Sigmoid colon (tissue), 6 donors: ENCODE measurements at regions not wholly inside any gene's neighbourhood (a gene's known extent, or its start where the extent isn't known, plus 50 kb on each side); places are given as distances from the start of the nearest gene placed in this dataset.

Experiments used
- DNase-seq: peaks from one replicate; pipeline ENCODE4 v3.0.0-alpha.2; 2019
- H3K27ac ChIP-seq, 4 donors: fragments of 200-600 bp; sonication (generic); one replicate each; pipeline ENCODE4 v1.5.1; 2016 to 2019; ENCODE audit warnings: mild to moderate bottlenecking in 1 of 4
- H3K27me3 ChIP-seq, 3 donors: fragments of 200-600 bp; sonication (generic); one replicate each; pipeline ENCODE4 v1.5.1; 2019; ENCODE audit warnings: mild to moderate bottlenecking in 1 of 3
- H3K36me3 ChIP-seq, 4 donors: fragments of 200-600 bp; sonication (generic); one replicate each; pipeline ENCODE4 v1.5.1; 2016 to 2019
- H3K4me1 ChIP-seq, 4 donors: fragments of 200-600 bp; sonication (generic); one replicate each; pipeline ENCODE4 v1.5.1; 2017 to 2019
- H3K4me3 ChIP-seq, 4 donors: fragments of 200-600 bp; sonication (generic); one replicate each; pipeline ENCODE4 v1.5.1; 2017 to 2019; ENCODE audit warnings: mild to moderate bottlenecking in 2 of 4, moderate library complexity in 1 of 4
- H3K9me3 ChIP-seq, 4 donors: fragments of 200-600 bp in 3 of 4; sonication (generic) in 3 of 4; one replicate each; pipeline versions ENCODE4 v1.5.1 to v1.6.1; 2013 to 2019
- CTCF ChIP-seq, 4 experiments: fragments of 450-650 bp in 3 of 4; fragments of 200-600 bp in 1 of 4; IDR thresholded peaks; one replicate each; pipeline ENCODE4 v1.5.1; 2016 to 2019; ENCODE audit warnings: antibody characterized with exemption in 4 of 4, mild to moderate bottlenecking in 3 of 4, moderate library complexity in 2 of 4
- EP300 ChIP-seq, 4 donors: sonication (generic); formaldehyde crosslinking; IDR thresholded peaks; one replicate each; pipeline ENCODE4 v1.6.1; 2017; ENCODE audit warnings: antibody characterized with exemption in 4 of 4
- POLR2A ChIP-seq, 2 donors: fragments of 450-650 bp; IDR thresholded peaks; one replicate each; pipeline ENCODE4 v1.6.1; 2016; ENCODE audit warnings: antibody characterized with exemption in 2 of 2, mild to moderate bottlenecking in 2 of 2, moderate library complexity in 2 of 2
- POLR2AphosphoS5 ChIP-seq, 4 donors: sonication (generic); formaldehyde crosslinking; IDR thresholded peaks; one replicate each; pipeline ENCODE4 v1.6.1; 2017; ENCODE audit warnings: antibody characterized with exemption in 4 of 4
- WGBS, 2 donors: extraction: QIAGEN DNeasy Blood & Tissue Kit; methylation state at CpG; one replicate each; pipeline ENCODE4 v1.1.7; 2013; 5-methylcytosine and 5-hydroxymethylcytosine counted together
- intact Hi-C: fragments of 100-400 bp; cut with DNase I; formaldehyde crosslinking; loops from one replicate; pipeline ENCODE4 v1.15.1; 2023
- donor health status: healthy with polysubstance abuse.
- donor health status: healthy.

- no peak for DNase-seq
- no peaks in the 10 kb centered on the region for H3K36me3 ChIP-seq
- no peaks in the 10 kb centered on the region for H3K9me3 ChIP-seq
- no peaks in the 10 kb centered on the region for H3K27me3 ChIP-seq
- WGBS, 2 donors: 55 to 60% methylated on average over 3 of the region's 3 CpGs
- no peak overlapping the region for H3K27ac ChIP-seq
- intact Hi-C loops: no loop called here
- H3K4me1 ChIP-seq: no peaks in the 10 kb centered on the region
- H3K4me3 ChIP-seq: no peak overlapping the region
- TF ChIP-seq EP300 (IDR thresholded peaks at IDR 0.05): no peak
- TF ChIP-seq CTCF (IDR thresholded peaks at IDR 0.05): no peak
- TF ChIP-seq POLR2A (IDR thresholded peaks at IDR 0.05): no peak
Observed at GRCh38 chr1:58266242-58266641, 280.3 kb downstream of the OMA1 start.

GRCh38 chr1:58264462-58264861, 282.1 kb downstream of the OMA1 start:
- WGBS, 2 donors: 54 to 61% methylated on average over 2 of the region's 2 CpGs
- TF ChIP-seq EP300 (IDR thresholded peaks at IDR 0.05) (no peak), POLR2AphosphoS5 (IDR thresholded peaks at IDR 0.05) (no peak), CTCF (IDR thresholded peaks at IDR 0.05) (no peak), POLR2A (IDR thresholded peaks at IDR 0.05) (no peak)

GRCh38 chr1:58262702-58263101, 283.8 kb downstream of the OMA1 start:
- peaks cover 0 to 4% (median 0%) of the 10 kb centered on the region in 4 donors for H3K4me1 ChIP-seq
- no peaks in the 10 kb centered on the region for H3K36me3 ChIP-seq
- H3K27ac ChIP-seq: no peak overlapping the region
- DNase-seq: no peak
- H3K4me3 ChIP-seq: no peak overlapping the region
- no peak for TF ChIP-seq EP300 (IDR thresholded peaks at IDR 0.05)
- TF ChIP-seq POLR2AphosphoS5 (IDR thresholded peaks at IDR 0.05): no peak
- no peak for TF ChIP-seq CTCF (IDR thresholded peaks at IDR 0.05)
- no peak for TF ChIP-seq POLR2A (IDR thresholded peaks at IDR 0.05)
- 74 to 80% methylated on average over 2 of the region's 2 CpGs for WGBS, 2 donors
- H3K9me3 ChIP-seq: no peaks in the 10 kb centered on the region
- no peaks in the 10 kb centered on the region for H3K27me3 ChIP-seq
- intact Hi-C loops: no loop called here

More at GRCh38 chr1:58264462-58264861, 282.1 kb downstream of the OMA1 start:
- Histone ChIP-seq H3K36me3 (no peaks in the 10 kb centered on the region), H3K4me1 (no peaks in the 10 kb centered on the region), H3K9me3 (no peaks in the 10 kb centered on the region), H3K27ac (no peak overlapping the region), H3K27me3 (no peaks in the 10 kb centered on the region), H3K4me3 (no peak overlapping the region)
- intact Hi-C loops: no loop called here
- DNase-seq: no peak

GRCh38 chr1:58258082-58258481, 288.4 kb downstream of the OMA1 start:
- Histone ChIP-seq H3K4me3 (no peak overlapping the region), H3K4me1 (peaks cover 0 to 4% (median 0%) of the 10 kb centered on the region in 4 donors), H3K36me3 (no peaks in the 10 kb centered on the region), H3K27me3 (no peaks in the 10 kb centered on the region), H3K27ac (no peak overlapping the region), H3K9me3 (no peaks in the 10 kb centered on the region)
- TF ChIP-seq EP300 (IDR thresholded peaks at IDR 0.05) (no peak), POLR2A (IDR thresholded peaks at IDR 0.05) (no peak), CTCF (IDR thresholded peaks at IDR 0.05) (no peak), POLR2AphosphoS5 (IDR thresholded peaks at IDR 0.05) (no peak)
- 73 to 75% methylated on average over 10 of the region's 10 CpGs for WGBS, 2 donors
- DNase-seq: no peak
- intact Hi-C loops: no loop called here

GRCh38 chr1:58257003-58257402, 289.5 kb downstream of the OMA1 start:
- intact Hi-C loops: no loop called here
- peaks cover 0 to 4% (median 0%) of the 10 kb centered on the region in 4 donors for H3K4me1 ChIP-seq
- no peaks in the 10 kb centered on the region for H3K9me3 ChIP-seq
- TF ChIP-seq CTCF (IDR thresholded peaks at IDR 0.05) (no peak), POLR2A (IDR thresholded peaks at IDR 0.05) (no peak), EP300 (IDR thresholded peaks at IDR 0.05) (no peak), POLR2AphosphoS5 (IDR thresholded peaks at IDR 0.05) (no peak)
- DNase-seq: no peak
- no peak overlapping the region for H3K4me3 ChIP-seq
- H3K27me3 ChIP-seq: no peaks in the 10 kb centered on the region
- H3K36me3 ChIP-seq: no peaks in the 10 kb centered on the region
- 81 to 89% methylated on average over 1 of the region's 1 CpG for WGBS, 2 donors
- no peak overlapping the region for H3K27ac ChIP-seq
